PFSK-1 (cell line): ENCODE measurements at regions not wholly inside any gene's neighbourhood (a gene's known extent, or its start where the extent isn't known, plus 50 kb on each side); places are given as distances from the start of the nearest gene placed in this dataset.

Experiments
- FOXP2 ChIP-seq: optimal IDR thresholded peaks from 2 replicates; pipeline ENCODE3; 2011; ENCODE audit warnings: borderline replicate concordance, control low read depth, inconsistent platforms; ENCODE audit not compliant: insufficient read depth; ENCODE audit errors: extremely low read length, extremely low read depth
- POLR2AphosphoS5 ChIP-seq: IDR thresholded peaks from 2 replicates; pipeline ENCODE4 v1.6.1; 2012; ENCODE audit warnings: low read depth, mild to moderate bottlenecking, control low read depth, low read length, moderate library complexity
- SIN3A ChIP-seq: IDR thresholded peaks from 2 replicates; pipeline ENCODE4 v1.6.1; 2012; ENCODE audit warnings: mild to moderate bottlenecking, low read length, moderate library complexity, borderline replicate concordance; ENCODE audit not compliant: insufficient read depth
- TAF1 ChIP-seq: IDR thresholded peaks from 2 replicates; pipeline ENCODE4 v1.6.1; 2012; ENCODE audit warnings: low read length, control low read depth, borderline replicate concordance; ENCODE audit not compliant: insufficient read depth
- TF ChIP-seq, protein P1 (sequence below), 2 experiments: IDR thresholded peaks; 2 replicates each; pipeline versions ENCODE4 v1.6.1 to v1.8.0; 2011 to 2012; ENCODE audit warnings: low read depth in 2 of 2, low read length in 2 of 2, control low read depth in 1 of 2, inconsistent platforms in 1 of 2, mild to moderate bottlenecking in 1 of 2, moderate library complexity in 1 of 2; ENCODE audit not compliant: insufficient read depth in 1 of 2

DNA sequence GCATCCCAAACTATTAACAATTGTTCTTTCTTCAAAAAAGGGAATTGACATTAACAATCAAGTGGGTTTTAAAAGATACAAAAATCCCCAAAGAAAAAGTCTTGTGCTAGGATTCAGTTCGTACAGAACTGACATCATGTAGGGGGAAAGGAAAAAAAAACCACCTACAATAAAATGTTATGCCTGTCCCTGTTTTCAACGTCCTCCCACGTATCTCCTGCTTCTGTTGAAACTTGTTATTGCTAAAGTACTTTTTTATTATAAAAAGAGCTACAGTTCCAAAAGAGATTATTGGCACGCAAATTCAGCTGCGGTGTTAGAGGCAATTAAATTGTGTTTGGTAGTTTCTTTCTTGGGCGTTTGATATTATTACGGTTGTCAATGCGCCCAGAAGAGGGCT is 102.8 kb upstream of the PHACTR1 start:
- no peak for TF ChIP-seq POLR2AphosphoS5
- no peak for TF ChIP-seq SIN3A
- TF ChIP-seq TAF1: no peak
- TF ChIP-seq FOXP2: no peak
- TF ChIP-seq, protein P1, sequence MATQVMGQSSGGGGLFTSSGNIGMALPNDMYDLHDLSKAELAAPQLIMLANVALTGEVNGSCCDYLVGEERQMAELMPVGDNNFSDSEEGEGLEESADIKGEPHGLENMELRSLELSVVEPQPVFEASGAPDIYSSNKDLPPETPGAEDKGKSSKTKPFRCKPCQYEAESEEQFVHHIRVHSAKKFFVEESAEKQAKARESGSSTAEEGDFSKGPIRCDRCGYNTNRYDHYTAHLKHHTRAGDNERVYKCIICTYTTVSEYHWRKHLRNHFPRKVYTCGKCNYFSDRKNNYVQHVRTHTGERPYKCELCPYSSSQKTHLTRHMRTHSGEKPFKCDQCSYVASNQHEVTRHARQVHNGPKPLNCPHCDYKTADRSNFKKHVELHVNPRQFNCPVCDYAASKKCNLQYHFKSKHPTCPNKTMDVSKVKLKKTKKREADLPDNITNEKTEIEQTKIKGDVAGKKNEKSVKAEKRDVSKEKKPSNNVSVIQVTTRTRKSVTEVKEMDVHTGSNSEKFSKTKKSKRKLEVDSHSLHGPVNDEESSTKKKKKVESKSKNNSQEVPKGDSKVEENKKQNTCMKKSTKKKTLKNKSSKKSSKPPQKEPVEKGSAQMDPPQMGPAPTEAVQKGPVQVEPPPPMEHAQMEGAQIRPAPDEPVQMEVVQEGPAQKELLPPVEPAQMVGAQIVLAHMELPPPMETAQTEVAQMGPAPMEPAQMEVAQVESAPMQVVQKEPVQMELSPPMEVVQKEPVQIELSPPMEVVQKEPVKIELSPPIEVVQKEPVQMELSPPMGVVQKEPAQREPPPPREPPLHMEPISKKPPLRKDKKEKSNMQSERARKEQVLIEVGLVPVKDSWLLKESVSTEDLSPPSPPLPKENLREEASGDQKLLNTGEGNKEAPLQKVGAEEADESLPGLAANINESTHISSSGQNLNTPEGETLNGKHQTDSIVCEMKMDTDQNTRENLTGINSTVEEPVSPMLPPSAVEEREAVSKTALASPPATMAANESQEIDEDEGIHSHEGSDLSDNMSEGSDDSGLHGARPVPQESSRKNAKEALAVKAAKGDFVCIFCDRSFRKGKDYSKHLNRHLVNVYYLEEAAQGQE (IDR thresholded peaks at IDR 0.05; ENCODE audit: insufficient read depth in 1 of 2, low read depth in 2 of 2, low read length in 2 of 2): no peak

DNA sequence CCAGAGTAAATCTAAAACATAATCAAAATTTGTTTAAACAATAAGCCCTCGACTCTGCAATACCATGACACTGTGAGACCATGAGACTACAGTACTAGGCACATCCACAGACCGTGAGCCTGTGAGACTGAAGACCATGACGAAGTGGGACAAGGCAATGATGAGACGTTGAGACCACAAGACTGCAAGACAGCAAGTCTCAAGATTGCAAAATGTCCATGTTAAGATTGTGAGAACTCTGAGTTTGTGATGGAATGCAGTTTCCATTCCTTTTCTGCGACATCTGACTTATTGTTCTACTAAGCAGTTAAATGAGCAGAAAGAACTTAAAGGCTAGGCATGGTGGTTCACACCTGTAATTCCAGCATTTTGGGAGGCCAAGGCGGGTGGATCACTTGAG is 102.1 kb upstream of the PHACTR1 start:
- TF ChIP-seq TAF1: no peak
- no peak for TF ChIP-seq POLR2AphosphoS5
- no peak for TF ChIP-seq FOXP2

DNA sequence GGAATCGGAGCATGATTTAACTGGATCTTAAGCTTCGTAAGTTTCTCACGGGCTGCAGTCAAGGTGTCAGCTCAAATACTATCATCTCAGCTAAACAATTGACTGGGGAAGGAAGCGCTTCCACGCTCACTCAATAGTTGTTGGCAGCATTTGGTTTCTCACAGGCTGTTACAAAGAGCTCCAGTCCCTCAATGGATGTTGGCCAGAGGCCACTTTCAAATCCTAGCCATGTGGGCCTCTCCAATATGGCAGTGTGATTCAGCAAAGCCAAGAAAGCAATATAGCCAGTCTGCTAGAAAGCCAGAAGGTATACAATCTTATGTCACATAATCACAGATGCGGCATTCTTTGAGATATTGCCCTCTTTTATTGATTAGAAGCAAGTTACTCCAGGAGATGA is 98.3 kb upstream of the PHACTR1 start:
- TF ChIP-seq POLR2AphosphoS5 (no peak), SIN3A (no peak), FOXP2 (no peak), TAF1 (no peak)
- TF ChIP-seq, protein P1 (IDR thresholded peaks at IDR 0.05; ENCODE audit: insufficient read depth in 1 of 2, low read depth in 2 of 2, low read length in 2 of 2): no peak

DNA sequence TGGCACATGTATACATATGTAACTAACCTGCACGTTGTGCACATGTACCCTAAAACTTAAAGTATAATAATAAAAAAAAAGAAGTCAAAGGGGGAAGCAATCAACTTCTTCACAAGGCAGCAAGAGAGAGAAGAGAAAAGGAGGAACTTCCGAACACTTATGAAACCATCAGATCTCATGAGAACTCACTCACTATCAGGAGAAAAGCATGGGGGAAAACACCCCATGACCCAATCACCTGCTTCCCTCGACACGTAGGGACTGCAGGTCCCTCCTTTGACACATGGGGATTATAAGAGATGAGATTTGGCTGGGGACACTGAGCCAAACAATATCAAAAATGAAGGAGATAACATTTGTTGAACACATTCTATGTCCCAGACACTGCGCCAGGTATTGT is 94.8 kb upstream of the PHACTR1 start:
- TF ChIP-seq, protein P1 (IDR thresholded peaks at IDR 0.05; ENCODE audit: insufficient read depth in 1 of 2, low read depth in 2 of 2, low read length in 2 of 2): no peak
- TF ChIP-seq FOXP2: no peak
- TF ChIP-seq POLR2AphosphoS5: no peak
- no peak for TF ChIP-seq TAF1
- no peak for TF ChIP-seq SIN3A

DNA sequence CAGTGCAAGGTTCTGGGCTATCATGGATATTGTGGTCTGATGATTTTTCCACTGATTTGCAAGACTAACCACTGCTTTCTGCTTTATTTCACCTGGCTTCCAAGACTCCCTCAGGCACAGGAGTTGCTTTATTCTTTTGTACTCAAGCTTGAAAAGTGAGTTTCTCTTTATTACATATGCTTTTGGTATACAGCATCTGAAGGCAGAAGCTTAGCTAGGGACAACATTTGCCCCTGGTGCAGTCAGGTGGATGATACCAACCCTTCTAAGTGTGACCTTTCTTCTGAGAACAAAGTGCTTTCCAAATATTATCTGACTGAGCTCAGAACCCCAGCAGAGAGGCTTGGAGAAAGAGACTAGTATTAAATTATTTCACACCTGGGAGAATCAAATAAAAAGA is 94.0 kb upstream of the PHACTR1 start:
- TF ChIP-seq TAF1 (no peak), SIN3A (no peak), POLR2AphosphoS5 (no peak), FOXP2 (no peak)
- TF ChIP-seq, protein P1 (IDR thresholded peaks at IDR 0.05; ENCODE audit: insufficient read depth in 1 of 2, low read depth in 2 of 2, low read length in 2 of 2): no peak
